RPMI7951 (cell line): ENCODE measurements at regions not wholly inside any gene's neighbourhood (a gene's known extent, or its start where the extent isn't known, plus 50 kb on each side); places are given as distances from the start of the nearest gene placed in this dataset.
A peak's percentile ranks its signal among the peaks of the same experiment; 100 is the strongest.

Experiments
- DNase-seq: peaks from one replicate; pipeline ENCODE4 v3.0.0-alpha.2; 2012; ENCODE audit warnings: low read depth

GRCh38 chr1:218817071-218817470 lies 356.6 kb upstream of the LYPLAL1 start:
- no peak for DNase-seq

- no peak for DNase-seq
Observed at GRCh38 chr1:218817691-218818465, 355.8 kb upstream of the LYPLAL1 start.

GRCh38 chr1:218823291-218823900 lies 350.3 kb upstream of the LYPLAL1 start:
- DNase-seq = peak; percentile 61

- no peak for DNase-seq
Observed at GRCh38 chr1:218827486-218827885, 346.2 kb upstream of the LYPLAL1 start.

- DNase-seq = no peak
Observed at GRCh38 chr1:218828125-218828650, 345.5 kb upstream of the LYPLAL1 start.

- peak; percentile 24 for DNase-seq
Observed at GRCh38 chr1:218829097-218829496, 344.6 kb upstream of the LYPLAL1 start.

- no peak for DNase-seq
Observed at GRCh38 chr1:218835609-218836008, 338.1 kb upstream of the LYPLAL1 start.

- no peak for DNase-seq
Observed at GRCh38 chr1:218836264-218836663, 337.4 kb upstream of the LYPLAL1 start.

- DNase-seq = peak; percentile 59
Observed at GRCh38 chr1:218837051-218837450, 336.6 kb upstream of the LYPLAL1 start.

GRCh38 chr1:218845589-218845988 lies 328.1 kb upstream of the LYPLAL1 start:
- DNase-seq = no peak

- peak; percentile 66 for DNase-seq
Observed at GRCh38 chr1:218846181-218846580, 327.5 kb upstream of the LYPLAL1 start.

GRCh38 chr1:218847089-218847768 lies 326.4 kb upstream of the LYPLAL1 start:
- no peak for DNase-seq

- DNase-seq = no peak
Observed at GRCh38 chr1:218848009-218848408, 325.7 kb upstream of the LYPLAL1 start.

GRCh38 chr1:218850367-218850766 lies 323.3 kb upstream of the LYPLAL1 start:
- no peak for DNase-seq

- DNase-seq = no peak
Observed at GRCh38 chr1:218851586-218851985, 322.1 kb upstream of the LYPLAL1 start.

GRCh38 chr1:218852527-218852926 lies 321.2 kb upstream of the LYPLAL1 start:
- no peak for DNase-seq

GRCh38 chr1:218863987-218864386 lies 309.7 kb upstream of the LYPLAL1 start:
- no peak for DNase-seq

- peak; percentile 33 for DNase-seq
Observed at GRCh38 chr1:218865591-218865990, 308.1 kb upstream of the LYPLAL1 start.

GRCh38 chr1:218866507-218866906 lies 307.2 kb upstream of the LYPLAL1 start:
- no peak for DNase-seq

GRCh38 chr1:218867066-218867465 lies 306.6 kb upstream of the LYPLAL1 start:
- DNase-seq = no peak

- peak; percentile 52 for DNase-seq
Observed at GRCh38 chr1:218867941-218868626, 305.6 kb upstream of the LYPLAL1 start.

GRCh38 chr1:218869276-218869675 lies 304.4 kb upstream of the LYPLAL1 start:
- DNase-seq = no peak
